H54 (cell line): ENCODE measurements at regions not wholly inside any gene's neighbourhood (a gene's known extent, or its start where the extent isn't known, plus 50 kb on each side); places are given as distances from the start of the nearest gene placed in this dataset.

Source experiments
- DNase-seq: peaks from one replicate; pipeline ENCODE4 v3.0.0; 2011; ENCODE audit warnings: low spot score, mixed read lengths; ENCODE audit not compliant: insufficient read length
- FAIRE-seq: peaks from 3 replicates; lab custom pipeline; 2011; peaks lifted over from hg19 to GRCh38; lab: Jason Lieb, UNC
- POLR2A ChIP-seq: IDR thresholded peaks from 2 replicates; pipeline ENCODE4 v1.6.1; 2011; ENCODE audit warnings: low read depth, mild to moderate bottlenecking, low read length

DNA sequence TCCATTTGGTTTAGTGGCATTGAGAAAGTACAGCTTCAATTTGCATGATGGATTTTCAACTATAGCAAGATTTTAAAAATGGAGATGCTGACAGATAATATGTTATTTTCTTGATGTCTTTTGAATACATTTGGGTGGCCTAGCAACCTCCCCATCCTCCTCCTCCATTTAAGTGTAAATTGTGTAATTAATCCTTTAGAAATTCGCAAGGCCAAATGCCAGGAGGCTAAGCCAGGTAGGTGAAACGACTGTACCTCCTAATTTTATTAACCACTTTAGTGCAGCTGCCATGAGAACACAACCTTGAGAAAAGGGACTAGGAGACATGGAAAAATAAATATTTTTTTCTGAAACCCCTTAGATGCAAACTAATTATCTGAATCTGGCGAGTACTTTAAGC, 248.8 kb downstream of the MRPS30 start:
- no peak for DNase-seq

DNA sequence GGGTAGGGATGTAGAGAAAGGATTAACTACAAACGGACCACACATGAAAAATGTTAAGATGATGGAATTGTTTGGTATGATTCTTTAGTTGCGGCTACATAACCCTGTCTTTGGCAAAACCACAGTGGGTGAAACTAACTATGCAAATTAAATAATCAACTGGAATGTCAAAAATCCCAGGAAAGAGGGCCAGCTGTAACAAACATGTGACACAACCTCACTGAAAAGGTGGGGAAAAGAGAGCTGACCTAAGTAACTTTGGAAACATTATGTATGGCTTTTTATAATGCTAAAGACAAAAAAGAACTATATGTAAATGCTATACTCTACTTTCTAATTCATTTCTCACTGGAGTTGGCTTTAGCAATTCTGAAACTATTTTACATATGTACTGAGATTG, 252.0 kb downstream of the MRPS30 start:
- TF ChIP-seq POLR2A, result no peak
- DNase-seq, result no peak
- peak; percentile 6 for FAIRE-seq

More for the DNA sequence above, 248.8 kb downstream of the MRPS30 start:
- FAIRE-seq, result no peak
- no peak for TF ChIP-seq POLR2A

DNA sequence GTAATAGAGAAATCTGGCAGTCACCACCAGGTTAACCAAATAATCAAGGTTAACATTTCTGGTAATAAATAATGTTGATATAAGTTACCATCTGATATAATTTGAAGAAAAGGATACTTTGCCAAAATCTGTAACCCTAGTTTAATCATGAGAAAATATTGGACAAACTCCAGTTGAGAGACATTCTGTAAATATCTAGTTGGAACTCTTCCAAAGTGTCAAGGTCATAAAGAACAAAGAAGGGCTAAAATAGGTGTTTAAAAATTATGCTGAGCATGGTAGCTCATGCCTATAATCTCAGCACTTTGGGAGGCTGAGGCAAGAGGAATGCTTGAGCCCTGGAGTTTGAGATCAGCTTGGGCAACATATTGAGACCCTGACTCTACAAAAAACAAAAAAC, 253.3 kb downstream of the MRPS30 start:
- TF ChIP-seq POLR2A, result no peak
- DNase-seq (no peak), FAIRE-seq (no peak)

DNA sequence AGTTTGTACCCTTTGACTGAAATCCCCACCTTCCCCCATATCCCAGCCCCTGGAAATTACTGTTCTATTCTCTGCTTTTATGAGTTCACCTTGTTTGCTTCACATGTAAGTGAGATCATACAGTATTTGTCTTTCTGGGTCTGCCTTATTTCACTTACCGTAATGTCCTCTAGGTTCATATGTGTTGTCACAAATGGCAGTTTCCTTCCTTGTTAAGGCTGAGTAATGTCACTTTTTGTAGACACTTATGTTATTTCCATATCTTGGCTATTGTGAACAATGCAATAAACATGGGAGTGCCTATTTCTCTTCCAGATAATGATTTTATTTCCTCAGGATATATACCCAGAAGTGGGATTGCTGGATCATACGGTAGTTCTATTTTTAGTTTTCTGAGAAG, 272.3 kb downstream of the MRPS30 start:
- DNase-seq (no peak), FAIRE-seq (no peak)
- no peak for TF ChIP-seq POLR2A

DNA sequence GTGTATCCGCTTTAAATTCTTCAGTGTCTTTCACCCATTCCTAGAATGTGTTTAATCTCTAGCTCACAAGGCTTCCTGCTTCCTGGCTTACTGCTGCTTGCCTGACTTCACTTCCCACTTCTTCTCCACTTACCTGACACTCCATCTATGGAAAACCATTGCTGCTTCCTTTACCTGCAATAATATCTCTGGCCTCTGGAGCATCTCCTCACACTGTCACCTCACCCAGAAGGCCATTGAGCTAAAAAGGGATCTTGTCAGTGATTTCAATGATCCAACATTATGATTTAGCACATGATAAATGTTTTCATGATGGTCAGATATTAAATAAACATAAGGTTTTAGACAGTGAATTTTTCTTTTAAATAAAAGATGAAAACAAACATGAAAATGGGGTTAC, 281.1 kb downstream of the MRPS30 start:
- DNase-seq (no peak), FAIRE-seq (no peak)
- TF ChIP-seq POLR2A, result no peak

DNA sequence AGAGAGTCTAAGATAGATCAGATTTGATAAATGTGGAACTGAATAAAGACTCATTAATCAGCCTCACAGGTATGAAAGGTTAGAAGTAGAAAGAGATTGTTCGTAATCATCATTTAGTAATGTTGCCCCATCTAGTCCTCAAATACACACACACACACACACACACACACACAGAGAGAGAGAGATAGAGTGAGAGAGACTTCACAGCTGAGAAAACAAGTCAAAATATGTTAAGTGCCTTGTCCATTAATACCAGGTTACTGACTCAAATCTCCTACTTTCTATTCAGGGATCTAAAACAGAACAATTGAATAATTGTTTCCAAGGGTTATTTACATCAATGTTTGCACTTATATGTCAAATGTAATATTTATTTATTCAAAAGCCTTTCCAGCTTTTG, 284.6 kb downstream of the MRPS30 start:
- no peak for DNase-seq
- TF ChIP-seq POLR2A, result no peak
- no peak for FAIRE-seq

DNA sequence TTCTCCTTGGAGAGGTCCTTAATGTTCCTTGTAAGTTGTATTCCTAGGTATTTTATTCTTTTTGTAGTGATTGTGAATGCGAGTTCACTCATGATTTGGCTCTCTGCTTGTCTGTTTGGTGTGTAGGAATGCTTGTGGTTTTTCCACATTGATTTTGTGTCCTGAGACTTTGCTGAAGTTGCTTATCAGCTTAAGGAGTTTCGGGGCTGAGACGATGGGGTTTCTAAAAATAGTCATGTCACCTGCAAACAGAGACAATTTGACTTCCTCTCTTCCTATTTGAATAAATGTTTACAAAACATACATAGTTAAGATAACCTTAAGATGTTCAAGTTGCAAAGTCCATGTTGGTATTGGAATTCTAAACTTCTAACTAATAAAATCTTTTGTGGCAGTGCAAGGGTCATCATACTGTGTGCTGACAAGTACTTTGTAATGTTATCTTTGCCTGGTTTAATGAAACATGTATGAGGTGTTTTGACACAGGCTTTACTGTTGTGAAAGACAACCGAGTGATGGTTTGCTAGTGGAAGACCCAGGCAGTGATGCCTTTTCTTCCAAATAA, 286.2 kb downstream of the MRPS30 start:
- DNase-seq, result no peak
- no peak for FAIRE-seq
- TF ChIP-seq POLR2A, result no peak

DNA sequence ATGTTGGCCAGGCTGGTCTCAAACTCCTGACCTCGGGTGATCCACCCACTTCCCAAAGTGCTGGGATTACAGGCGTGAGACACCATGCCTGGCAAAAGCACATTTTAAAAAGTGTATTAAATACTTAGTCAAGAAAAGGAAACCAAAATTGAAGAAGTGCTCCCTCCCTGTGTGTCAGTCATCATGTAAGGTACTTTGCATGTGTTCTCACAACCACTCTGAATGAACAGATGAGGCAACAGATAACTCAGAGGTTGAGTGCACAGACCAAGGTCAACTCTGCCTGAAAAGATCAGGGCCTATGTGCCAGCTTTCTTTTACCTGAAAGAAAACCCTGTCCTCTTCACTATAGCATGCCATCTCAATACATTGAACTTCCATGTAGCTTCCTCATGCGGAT, 289.7 kb downstream of the MRPS30 start:
- no peak for DNase-seq
- no peak for TF ChIP-seq POLR2A
- FAIRE-seq, result no peak

DNA sequence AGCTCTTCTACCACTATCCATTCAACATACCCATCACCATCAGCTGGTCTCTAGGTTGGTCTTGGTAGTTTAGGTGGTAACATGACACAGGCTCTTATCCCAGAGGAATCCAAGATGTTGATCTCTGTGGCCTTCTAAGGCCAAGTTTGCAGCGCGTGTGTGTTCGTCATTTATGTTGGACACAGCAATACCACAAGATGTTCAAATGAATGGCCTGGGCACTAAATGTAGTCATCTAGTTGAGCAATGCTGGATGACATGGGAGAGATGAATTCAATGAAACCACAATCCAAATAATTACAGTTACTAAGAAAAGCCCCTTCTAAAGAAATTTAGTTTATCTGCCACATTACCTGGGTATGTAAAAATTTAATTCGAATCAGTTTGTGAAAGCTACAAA, 292.4 kb downstream of the MRPS30 start:
- DNase-seq, result no peak
- TF ChIP-seq POLR2A, result no peak
- no peak for FAIRE-seq

DNA sequence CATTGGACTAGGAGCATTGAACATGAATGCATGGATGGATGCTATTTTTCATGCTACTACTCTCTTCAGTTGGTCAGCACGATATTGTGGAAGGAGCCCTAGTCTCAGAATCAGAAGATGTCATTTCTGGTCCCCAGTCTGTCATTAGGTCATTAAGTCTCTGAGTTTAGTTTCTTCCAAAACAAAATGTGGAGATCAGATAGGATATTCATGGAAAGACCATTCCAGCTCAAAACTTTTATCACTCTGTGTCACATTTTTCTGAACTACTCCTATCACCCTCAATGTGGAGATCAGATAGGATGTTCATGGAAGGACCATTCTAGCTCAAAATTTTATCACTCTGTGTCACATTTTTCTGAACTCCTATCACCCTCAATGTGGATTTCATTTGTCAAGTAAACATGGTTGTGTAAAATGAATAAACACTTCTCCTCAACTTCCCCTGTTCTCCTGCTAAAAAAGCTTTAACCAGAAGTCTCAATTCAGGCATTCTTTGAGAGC, 296.8 kb downstream of the MRPS30 start:
- FAIRE-seq (no peak), DNase-seq (no peak)
- TF ChIP-seq POLR2A, result no peak

DNA sequence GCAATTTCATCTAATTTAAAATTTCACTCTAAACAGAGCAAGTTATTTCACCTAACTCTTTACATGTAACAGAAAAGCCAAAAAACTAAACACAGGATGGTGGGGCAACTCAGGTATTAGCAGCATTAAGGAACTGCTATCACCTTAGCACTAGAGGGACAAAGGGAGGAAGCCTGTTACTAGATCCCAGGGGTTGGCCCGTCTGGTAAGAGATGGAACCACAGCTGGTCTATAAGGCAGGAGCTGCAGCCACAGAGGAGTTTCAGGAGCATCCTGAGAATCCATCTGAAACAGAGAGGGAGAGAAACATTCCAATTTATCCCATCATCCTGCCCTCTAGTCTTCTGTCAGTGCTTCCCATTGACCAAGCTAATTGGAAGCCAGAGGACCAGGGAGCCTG, 300.3 kb downstream of the MRPS30 start:
- DNase-seq (no peak), FAIRE-seq (no peak)
- TF ChIP-seq POLR2A, result no peak

DNA sequence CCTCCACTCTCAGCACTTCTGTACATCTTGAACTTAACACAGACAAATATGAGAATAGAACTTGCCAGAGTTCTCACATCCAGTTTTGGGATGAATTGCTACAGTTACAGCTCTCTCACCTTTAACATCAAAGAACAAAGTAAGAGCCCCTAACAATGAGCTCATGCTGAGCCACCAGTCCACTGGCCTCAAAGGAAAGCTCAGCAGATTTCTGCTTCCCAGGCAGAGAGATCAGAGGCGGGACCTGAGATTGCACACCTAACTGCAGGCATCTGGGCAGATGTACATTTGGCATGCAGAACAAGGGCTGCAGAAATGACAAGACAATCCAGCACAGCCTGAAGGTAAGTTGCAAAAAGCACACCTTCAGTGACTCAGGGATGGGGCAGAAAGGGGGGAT, 300.9 kb downstream of the MRPS30 start:
- FAIRE-seq, result no peak
- no peak for TF ChIP-seq POLR2A
- no peak for DNase-seq

DNA sequence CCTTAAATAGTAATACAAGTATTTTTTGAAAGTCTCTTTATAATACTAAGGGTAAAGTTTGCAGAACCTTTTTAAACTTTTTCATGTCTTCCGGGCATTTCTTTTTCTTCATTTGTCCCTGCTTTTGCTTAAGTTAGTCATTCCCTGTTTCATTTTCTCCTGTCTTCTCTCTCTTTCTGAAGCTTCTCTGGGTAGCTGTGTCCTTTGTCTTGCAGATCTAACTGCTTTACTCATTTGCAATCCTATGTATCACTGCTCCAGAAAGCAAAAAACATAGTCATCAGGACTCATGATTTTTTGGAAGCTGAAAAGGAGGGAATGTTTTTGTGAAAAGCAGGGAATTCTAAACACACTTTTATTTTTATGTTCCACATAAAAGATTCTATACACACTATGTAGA, 301.7 kb downstream of the MRPS30 start:
- FAIRE-seq, result no peak
- no peak for DNase-seq
- TF ChIP-seq POLR2A, result no peak

DNA sequence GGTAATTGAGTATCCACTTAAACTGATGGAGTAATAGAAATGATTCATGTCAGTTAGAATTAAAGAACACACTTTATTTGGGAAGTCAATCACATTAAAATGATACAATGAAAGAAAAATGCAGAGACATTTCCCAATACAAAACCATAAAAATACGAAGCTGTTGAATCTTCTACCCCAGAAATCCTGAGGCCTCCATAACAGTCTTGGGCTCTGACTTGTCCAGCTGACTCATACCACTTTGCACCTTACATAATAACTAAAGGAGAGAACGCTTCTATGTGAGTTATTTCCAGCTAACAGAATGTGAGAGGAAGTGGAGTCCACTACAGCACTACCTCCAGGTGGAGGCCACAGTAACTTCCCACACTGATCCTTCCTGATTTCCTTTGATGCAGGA, 305.0 kb downstream of the MRPS30 start:
- peak; percentile 11 for DNase-seq
- peak; percentile 95 for FAIRE-seq
- no peak for TF ChIP-seq POLR2A

DNA sequence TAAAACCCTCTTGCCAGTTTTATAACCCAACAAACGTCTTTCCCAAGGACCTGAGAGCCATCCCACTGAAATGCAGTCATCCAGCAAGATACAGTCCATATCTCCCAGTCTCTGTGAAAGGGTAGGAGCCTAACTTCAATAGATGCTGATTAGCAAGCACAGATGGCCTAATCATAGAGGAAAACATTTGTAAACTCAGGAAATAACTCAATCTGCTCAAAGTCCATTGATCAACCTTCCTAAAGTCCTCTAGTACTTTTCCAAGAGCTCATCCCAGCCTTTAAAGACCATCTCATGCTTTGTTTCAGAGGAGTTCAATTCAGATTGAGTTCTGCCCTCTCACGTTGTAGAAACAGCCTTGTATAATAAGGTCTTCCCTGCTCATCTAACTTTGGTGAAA, 324.2 kb downstream of the MRPS30 start:
- TF ChIP-seq POLR2A, result no peak
- FAIRE-seq, result no peak
- no peak for DNase-seq
